GM12875 (cell line): ENCODE measurements at regions not wholly inside any gene's neighbourhood (a gene's known extent, or its start where the extent isn't known, plus 50 kb on each side); places are given as distances from the start of the nearest gene placed in this dataset.

Experiments used
- H3K4me3 ChIP-seq: one replicate; pipeline ENCODE4 v1.5.1; 2011; ENCODE audit warnings: low read depth, low read length, control low read depth
- TF ChIP-seq, protein P1 (sequence below): IDR thresholded peaks from 2 replicates; pipeline ENCODE4 v1.5.1; 2011; ENCODE audit warnings: low read depth, mild to moderate bottlenecking, control low read depth, inconsistent platforms, low read length, moderate library complexity, borderline replicate concordance; ENCODE audit not compliant: insufficient read depth

DNA sequence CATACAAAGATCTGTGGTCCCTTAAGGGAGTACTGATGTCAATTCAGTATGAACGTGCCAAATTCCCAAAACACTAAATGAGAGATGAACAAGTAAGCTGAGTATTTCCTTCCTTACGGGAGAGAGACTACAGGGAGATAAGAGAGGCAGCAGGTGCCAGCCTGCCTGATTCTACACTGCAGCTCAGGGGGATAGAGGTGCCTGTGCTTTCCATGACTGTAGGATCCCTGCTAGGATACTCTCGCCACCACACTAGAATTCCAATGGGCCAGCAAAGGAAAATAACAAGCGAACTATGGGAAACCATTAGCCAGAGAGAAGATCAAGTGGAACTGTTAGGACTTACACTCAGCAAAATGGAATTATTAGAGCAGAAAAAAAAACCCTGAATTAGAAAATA is 198.5 kb upstream of the BTBD3 start:
- no peak overlapping the region for H3K4me3 ChIP-seq
- TF ChIP-seq, protein P1, sequence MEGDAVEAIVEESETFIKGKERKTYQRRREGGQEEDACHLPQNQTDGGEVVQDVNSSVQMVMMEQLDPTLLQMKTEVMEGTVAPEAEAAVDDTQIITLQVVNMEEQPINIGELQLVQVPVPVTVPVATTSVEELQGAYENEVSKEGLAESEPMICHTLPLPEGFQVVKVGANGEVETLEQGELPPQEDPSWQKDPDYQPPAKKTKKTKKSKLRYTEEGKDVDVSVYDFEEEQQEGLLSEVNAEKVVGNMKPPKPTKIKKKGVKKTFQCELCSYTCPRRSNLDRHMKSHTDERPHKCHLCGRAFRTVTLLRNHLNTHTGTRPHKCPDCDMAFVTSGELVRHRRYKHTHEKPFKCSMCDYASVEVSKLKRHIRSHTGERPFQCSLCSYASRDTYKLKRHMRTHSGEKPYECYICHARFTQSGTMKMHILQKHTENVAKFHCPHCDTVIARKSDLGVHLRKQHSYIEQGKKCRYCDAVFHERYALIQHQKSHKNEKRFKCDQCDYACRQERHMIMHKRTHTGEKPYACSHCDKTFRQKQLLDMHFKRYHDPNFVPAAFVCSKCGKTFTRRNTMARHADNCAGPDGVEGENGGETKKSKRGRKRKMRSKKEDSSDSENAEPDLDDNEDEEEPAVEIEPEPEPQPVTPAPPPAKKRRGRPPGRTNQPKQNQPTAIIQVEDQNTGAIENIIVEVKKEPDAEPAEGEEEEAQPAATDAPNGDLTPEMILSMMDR, result no peak

DNA sequence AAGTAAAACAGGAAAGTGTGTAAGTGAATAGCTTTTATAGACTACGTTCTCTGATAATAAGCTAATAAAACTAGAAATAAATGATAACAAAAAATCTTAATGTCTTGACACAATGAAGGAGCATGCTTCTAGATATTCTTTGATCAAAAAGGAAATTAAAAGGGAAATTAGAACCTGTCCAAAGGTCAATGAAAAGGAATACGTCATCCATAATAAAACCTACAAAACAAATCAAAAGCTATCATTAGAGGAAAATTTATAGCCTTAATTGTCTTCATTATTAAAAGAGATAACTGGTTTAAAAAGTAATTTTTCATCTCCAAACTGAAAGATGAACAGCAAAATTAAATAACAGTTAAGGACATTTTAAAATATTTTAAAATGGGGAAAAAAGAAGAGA is 196.3 kb upstream of the BTBD3 start:
- no peak overlapping the region for H3K4me3 ChIP-seq
- TF ChIP-seq, protein P1, result no peak

DNA sequence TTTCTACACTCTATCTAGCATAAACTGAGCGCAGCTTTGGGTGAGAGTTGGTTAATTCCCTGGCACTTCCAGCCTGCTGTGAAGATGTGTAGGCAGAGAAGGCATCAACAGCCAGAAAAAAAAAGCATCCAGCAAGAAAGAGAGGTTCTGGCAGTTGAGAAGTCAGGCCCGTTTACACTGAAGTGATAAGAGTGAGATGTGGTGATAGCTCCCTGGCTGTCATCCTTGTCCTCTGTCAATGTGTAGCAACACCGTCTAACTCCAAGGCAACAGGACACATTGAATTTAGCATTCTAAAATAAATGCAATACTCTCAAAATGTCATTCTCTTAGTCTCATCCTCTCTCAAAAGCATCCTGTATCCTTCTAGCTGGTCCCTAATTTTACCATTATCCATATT is 193.6 kb upstream of the BTBD3 start:
- H3K4me3 ChIP-seq, result no peak overlapping the region
- TF ChIP-seq, protein P1, result no peak

DNA sequence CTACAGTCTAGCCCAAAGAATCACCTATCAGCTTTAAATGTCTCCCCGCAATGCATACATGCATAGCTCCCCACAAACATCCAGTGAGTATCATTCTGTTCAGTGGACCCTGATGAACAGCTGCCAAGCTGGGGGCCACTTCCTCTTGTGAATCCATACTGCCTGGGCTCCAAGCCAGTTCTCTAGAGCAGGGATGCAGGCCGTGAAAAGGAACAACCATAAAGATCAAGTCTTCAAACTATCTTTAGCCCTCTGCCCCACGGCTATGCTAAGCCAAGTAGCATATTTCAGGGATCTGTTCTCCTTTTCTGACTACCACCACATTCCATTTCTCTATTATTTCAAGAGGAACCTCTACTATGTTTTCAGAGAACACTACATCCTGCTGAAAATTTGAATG is 191.7 kb upstream of the BTBD3 start:
- TF ChIP-seq, protein P1, result no peak
- no peak overlapping the region for H3K4me3 ChIP-seq

DNA sequence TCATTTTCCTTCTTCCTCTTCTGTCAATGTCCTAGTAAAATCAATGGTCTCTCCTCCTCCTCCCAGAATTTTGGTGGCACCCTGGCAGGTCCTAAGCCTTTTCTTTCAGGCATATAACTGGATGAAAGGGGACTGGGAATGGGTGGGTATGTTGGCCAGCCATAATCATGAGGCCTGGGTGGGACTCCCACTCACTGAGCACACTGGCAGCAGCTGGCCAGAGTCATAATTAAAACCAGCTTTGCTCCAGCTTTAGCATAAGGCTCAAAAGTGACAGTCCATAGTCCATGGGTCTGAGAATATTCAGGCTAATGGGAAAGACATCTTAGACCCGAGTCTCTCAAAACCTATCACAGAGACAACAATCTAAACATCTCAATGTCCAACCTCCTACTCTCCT is 190.0 kb upstream of the BTBD3 start:
- H3K4me3 ChIP-seq, result no peak overlapping the region
- TF ChIP-seq, protein P1, result no peak

DNA sequence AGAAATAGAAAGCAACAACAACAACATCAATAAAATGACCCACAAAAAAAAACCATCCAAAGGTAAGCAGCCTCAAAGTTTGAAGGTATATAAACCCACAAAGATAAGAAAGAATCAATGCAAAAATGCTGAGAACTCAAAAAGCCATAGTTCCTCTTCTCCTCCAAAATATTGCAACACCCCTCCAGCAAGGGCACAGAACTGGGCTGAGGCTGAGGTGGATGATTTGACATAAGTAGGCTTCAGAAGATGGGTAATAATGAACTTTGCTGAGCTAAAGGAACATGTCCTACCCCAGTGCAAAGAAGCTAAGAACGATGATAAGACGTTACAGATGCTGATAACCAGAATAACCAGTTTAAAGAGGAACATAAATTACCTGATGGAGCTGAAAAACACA is 188.8 kb upstream of the BTBD3 start:
- no peak overlapping the region for H3K4me3 ChIP-seq
- TF ChIP-seq, protein P1, result no peak

DNA sequence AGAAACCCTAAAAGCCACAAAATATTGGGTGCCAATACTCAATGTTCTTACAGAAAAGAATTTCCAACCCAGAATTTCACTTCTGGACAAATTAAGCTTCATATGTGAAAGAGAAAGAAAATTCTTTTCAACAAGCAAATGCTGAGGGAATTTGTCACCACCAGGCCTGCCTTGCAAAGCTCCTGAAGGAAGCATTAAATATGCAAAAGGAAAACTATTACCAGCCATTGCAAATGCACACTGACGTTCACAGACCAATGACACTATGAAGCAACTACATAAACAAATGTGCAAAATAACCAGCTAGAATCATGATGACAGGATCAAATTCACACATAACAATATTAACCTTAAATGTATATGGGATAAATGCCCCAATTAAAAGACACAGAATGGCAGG is 187.9 kb upstream of the BTBD3 start:
- no peak overlapping the region for H3K4me3 ChIP-seq
- TF ChIP-seq, protein P1, result no peak
